Smooth muscle cell (in vitro differentiated cells): ENCODE measurements at regions not wholly inside any gene's neighbourhood (a gene's known extent, or its start where the extent isn't known, plus 50 kb on each side); places are given as distances from the start of the nearest gene placed in this dataset.

Source experiments
- DNase-seq: peaks from one replicate; lab custom pipeline; 2025; ENCODE audit not compliant: unreplicated experiment; lab: John Stamatoyannopoulos, UW
- H2AFZ ChIP-seq: fragments of 200-600 bp; sonication (generic); 2 replicates; pipeline ENCODE4 v1.6.0; 2016; ENCODE audit warnings: antibody characterized with exemption, low read depth, mild to moderate bottlenecking
- H3F3A ChIP-seq: fragments of 200-600 bp; sonication (generic); 2 replicates; pipeline ENCODE4 v1.6.0; 2017; ENCODE audit warnings: antibody characterized with exemption, low read depth
- H3K27ac ChIP-seq: fragments of 200-600 bp; sonication (generic); 2 replicates; pipeline ENCODE4 v1.5.1; 2016; ENCODE audit warnings: low read depth, mild to moderate bottlenecking
- H3K27me3 ChIP-seq: fragments of 200-600 bp; sonication (generic); 2 replicates; pipeline ENCODE4 v1.6.1; 2016; ENCODE audit warnings: low read depth, mild to moderate bottlenecking
- H3K36me3 ChIP-seq: fragments of 200-600 bp; sonication (generic); 2 replicates; pipeline ENCODE4 v1.5.1; 2016; ENCODE audit warnings: low read depth
- H3K4me1 ChIP-seq: fragments of 200-600 bp; sonication (generic); 2 replicates; pipeline ENCODE4 v1.5.1; 2016; ENCODE audit warnings: low read depth
- H3K4me2 ChIP-seq: fragments of 200-600 bp; sonication (generic); 2 replicates; pipeline ENCODE4 v1.6.0; 2016; ENCODE audit warnings: mild to moderate bottlenecking
- H3K4me3 ChIP-seq: fragments of 200-600 bp; sonication (generic); 2 replicates; pipeline ENCODE4 v1.5.1; 2016; ENCODE audit warnings: mild to moderate bottlenecking
- H3K79me2 ChIP-seq: fragments of 200-600 bp; sonication (generic); 2 replicates; pipeline ENCODE4 v1.6.0; 2016; ENCODE audit warnings: low read depth, mild to moderate bottlenecking
- H3K9ac ChIP-seq: fragments of 200-600 bp; sonication (generic); 2 replicates; pipeline ENCODE4 v1.6.0; 2016; ENCODE audit warnings: low read depth
- H3K9me3 ChIP-seq: fragments of 200-600 bp; sonication (generic); replicated peaks from 2 replicates; pipeline ENCODE4 v1.5.1; 2016; ENCODE audit warnings: low read depth
- H4K20me1 ChIP-seq: fragments of 200-600 bp; sonication (generic); 2 replicates; pipeline ENCODE4 v1.6.0; 2016; ENCODE audit warnings: low read depth
- WGBS: methylation state at CpG from one replicate; pipeline ENCODE4 v1.1.7; 2016; ENCODE audit warnings: low lambda C conversion rate; 5-methylcytosine and 5-hydroxymethylcytosine counted together
- TF ChIP-seq, protein P1 (sequence below): fragments of 200-600 bp; sonication (generic); IDR thresholded peaks from 2 replicates; pipeline ENCODE4 v1.5.1; 2017; ENCODE audit warnings: borderline replicate concordance, mild to moderate bottlenecking, antibody characterized with exemption; ENCODE audit not compliant: insufficient read depth, poor library complexity, severe bottlenecking

- no peaks in the 10 kb centered on the region for H3K79me2 ChIP-seq
- H3K4me3 ChIP-seq = no peak overlapping the region
- no peaks in the 10 kb centered on the region for H3K9me3 ChIP-seq
- H4K20me1 ChIP-seq = no peaks in the 10 kb centered on the region
- no peaks in the 10 kb centered on the region for H3K4me1 ChIP-seq
- no peak for DNase-seq
- no peak overlapping the region for H2AFZ ChIP-seq
- 81% methylated on average over 5 of the region's 5 CpGs for WGBS
- TF ChIP-seq, protein P1, sequence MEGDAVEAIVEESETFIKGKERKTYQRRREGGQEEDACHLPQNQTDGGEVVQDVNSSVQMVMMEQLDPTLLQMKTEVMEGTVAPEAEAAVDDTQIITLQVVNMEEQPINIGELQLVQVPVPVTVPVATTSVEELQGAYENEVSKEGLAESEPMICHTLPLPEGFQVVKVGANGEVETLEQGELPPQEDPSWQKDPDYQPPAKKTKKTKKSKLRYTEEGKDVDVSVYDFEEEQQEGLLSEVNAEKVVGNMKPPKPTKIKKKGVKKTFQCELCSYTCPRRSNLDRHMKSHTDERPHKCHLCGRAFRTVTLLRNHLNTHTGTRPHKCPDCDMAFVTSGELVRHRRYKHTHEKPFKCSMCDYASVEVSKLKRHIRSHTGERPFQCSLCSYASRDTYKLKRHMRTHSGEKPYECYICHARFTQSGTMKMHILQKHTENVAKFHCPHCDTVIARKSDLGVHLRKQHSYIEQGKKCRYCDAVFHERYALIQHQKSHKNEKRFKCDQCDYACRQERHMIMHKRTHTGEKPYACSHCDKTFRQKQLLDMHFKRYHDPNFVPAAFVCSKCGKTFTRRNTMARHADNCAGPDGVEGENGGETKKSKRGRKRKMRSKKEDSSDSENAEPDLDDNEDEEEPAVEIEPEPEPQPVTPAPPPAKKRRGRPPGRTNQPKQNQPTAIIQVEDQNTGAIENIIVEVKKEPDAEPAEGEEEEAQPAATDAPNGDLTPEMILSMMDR = no peak
- no peak overlapping the region for H3K4me2 ChIP-seq
- H3K27me3 ChIP-seq = no peaks in the 10 kb centered on the region
- no peaks in the 10 kb centered on the region for H3K36me3 ChIP-seq
- no peak overlapping the region for H3K27ac ChIP-seq
- H3K9ac ChIP-seq = no peak overlapping the region
- H3F3A ChIP-seq = peaks cover 6% of the 10 kb centered on the region
Observed at GRCh38 chr15:95563634-95564033, 766.9 kb upstream of the NR2F2 start.

GRCh38 chr15:95565016-95565600 lies 765.4 kb upstream of the NR2F2 start:
- Histone ChIP-seq H4K20me1 (no peaks in the 10 kb centered on the region), H3K27me3 (no peaks in the 10 kb centered on the region), H3K9me3 (no peaks in the 10 kb centered on the region), H3K79me2 (no peaks in the 10 kb centered on the region), H3F3A (no peaks in the 10 kb centered on the region), H3K9ac (no peak overlapping the region), H3K27ac (no peak overlapping the region), H3K36me3 (no peaks in the 10 kb centered on the region), H3K4me3 (no peak overlapping the region), H3K4me1 (no peaks in the 10 kb centered on the region), H3K4me2 (no peak overlapping the region), H2AFZ (no peak overlapping the region)
- TF ChIP-seq, protein P1 = no peak
- 86% methylated on average over 8 of the region's 8 CpGs for WGBS
- DNase-seq = no peak

- Histone ChIP-seq H3F3A (no peaks in the 10 kb centered on the region), H3K4me1 (no peaks in the 10 kb centered on the region), H3K9me3 (no peaks in the 10 kb centered on the region), H4K20me1 (no peaks in the 10 kb centered on the region), H3K9ac (no peak overlapping the region), H3K79me2 (no peaks in the 10 kb centered on the region), H2AFZ (no peak overlapping the region), H3K4me3 (no peak overlapping the region), H3K36me3 (no peaks in the 10 kb centered on the region), H3K27me3 (no peaks in the 10 kb centered on the region), H3K4me2 (no peak overlapping the region), H3K27ac (no peak overlapping the region)
- TF ChIP-seq, protein P1 = no peak
- 77% methylated on average over 4 of the region's 4 CpGs for WGBS
- DNase-seq = no peak
Observed at GRCh38 chr15:95565690-95566089, 764.8 kb upstream of the NR2F2 start.

DNA sequence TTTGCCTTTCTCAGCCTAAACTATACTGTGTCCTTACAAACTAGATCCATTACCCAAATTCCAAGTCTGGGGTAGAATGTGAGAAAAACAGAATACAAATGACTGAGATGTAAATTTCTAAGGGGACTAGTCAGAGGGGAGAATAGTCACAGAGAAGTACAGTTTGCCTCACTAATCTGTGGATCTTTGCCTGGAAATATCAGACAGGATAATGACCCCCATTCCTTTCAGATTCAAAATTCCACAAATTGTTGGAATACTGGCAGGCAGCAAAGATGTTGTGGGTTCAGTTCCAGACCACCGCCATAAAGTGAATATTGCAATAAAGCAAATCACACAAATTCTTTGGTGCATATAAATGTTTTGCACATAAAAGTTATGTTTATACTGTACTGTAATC lies 762.8 kb upstream of the NR2F2 start:
- no peak for DNase-seq
- WGBS = 73% methylated on average over 1 of the region's 1 CpG

More for the DNA sequence above, 762.8 kb upstream of the NR2F2 start:
- no peaks in the 10 kb centered on the region for H3K79me2 ChIP-seq
- H3K36me3 ChIP-seq = no peaks in the 10 kb centered on the region
- no peaks in the 10 kb centered on the region for H4K20me1 ChIP-seq
- TF ChIP-seq, protein P1 = no peak
- H3K4me1 ChIP-seq = no peaks in the 10 kb centered on the region
- H3K27ac ChIP-seq = no peak overlapping the region
- H3K4me3 ChIP-seq = no peak overlapping the region
- H3F3A ChIP-seq = no peaks in the 10 kb centered on the region
- H3K9ac ChIP-seq = no peak overlapping the region
- H3K27me3 ChIP-seq = no peaks in the 10 kb centered on the region
- H3K4me2 ChIP-seq = no peak overlapping the region
- no peak overlapping the region for H2AFZ ChIP-seq
- H3K9me3 ChIP-seq = peaks cover 2% of the 10 kb centered on the region
